Gastrocnemius medialis (tissue), 4 donors: ENCODE measurements at regions not wholly inside any gene's neighbourhood (a gene's known extent, or its start where the extent isn't known, plus 50 kb on each side); places are given as distances from the start of the nearest gene placed in this dataset.

Experiments
- ATAC-seq, 2 donors: fragments of 150-250 bp; one replicate each; pipeline ENCODE4 v1.9.1; 2016
- DNase-seq, 2 donors: peaks; one replicate each; pipeline ENCODE4 v3.0.0-alpha.2; 2019
- H3K27ac ChIP-seq, 4 donors: fragments of 200-600 bp; sonication (generic); 1 replicate in 1 of 4; 2 replicates in 3 of 4; pipeline ENCODE4 v1.5.1; 2016 to 2018; ENCODE audit warnings: mild to moderate bottlenecking in 2 of 4, moderate library complexity in 1 of 4
- H3K27me3 ChIP-seq, 3 donors: fragments of 200-600 bp; sonication (generic) in 2 of 3; 1 replicate in 1 of 3; 2 replicates in 2 of 3; pipeline versions ENCODE4 v1.5.1 to v1.6.0; 2016 to 2019; ENCODE audit warnings: mild to moderate bottlenecking in 1 of 3, moderate library complexity in 1 of 3
- H3K36me3 ChIP-seq, 2 donors: fragments of 200-600 bp; sonication (generic) in 1 of 2; one replicate each; pipeline ENCODE4 v1.5.1; 2017 to 2018
- H3K4me1 ChIP-seq, 2 donors: fragments of 200-600 bp; sonication (generic) in 1 of 2; one replicate each; pipeline ENCODE4 v1.5.1; 2016 to 2017; ENCODE audit warnings: mild to moderate bottlenecking in 2 of 2
- H3K4me3 ChIP-seq, 4 donors: fragments of 200-600 bp; sonication (generic) in 3 of 4; 1 replicate in 1 of 4; 2 replicates in 3 of 4; pipeline ENCODE4 v1.5.1; 2016 to 2019; ENCODE audit warnings: mild to moderate bottlenecking in 2 of 4
- H3K9me3 ChIP-seq, 3 donors: fragments of 200-600 bp; sonication (generic) in 2 of 3; 1 replicate in 1 of 3; 2 replicates in 2 of 3; pipeline ENCODE4 v1.5.1; 2016 to 2019
- CTCF ChIP-seq, 5 experiments: fragments of 450-650 bp in 3 of 5; fragments of 200-600 bp in 2 of 5; sonication (generic) in 2 of 5; IDR thresholded peaks in 4 of 5; conservative IDR thresholded peaks in 1 of 5; 1 replicate in 4 of 5; 2 replicates in 1 of 5; pipeline ENCODE4 v1.5.1; 2016 to 2019; ENCODE audit warnings: antibody characterized with exemption in 5 of 5, mild to moderate bottlenecking in 3 of 5, moderate library complexity in 3 of 5
- POLR2A ChIP-seq, 2 donors: fragments of 450-650 bp; IDR thresholded peaks; one replicate each; pipeline ENCODE4 v1.6.1; 2017; ENCODE audit warnings: antibody characterized with exemption in 2 of 2, mild to moderate bottlenecking in 2 of 2, moderate library complexity in 2 of 2
- in situ Hi-C, 4 donors: fragments of 200-750 bp; cut with MboI; loops; one replicate each; pipeline versions ENCODE4 v1.15.0 to v1.8.0; 2017; ENCODE audit warnings: low sequenced_read_pairs in 4 of 4
- intact Hi-C: fragments of 100-400 bp; cut with DNase I; formaldehyde crosslinking; loops from one replicate; pipeline ENCODE4 v1.15.1; 2023; ENCODE audit warnings: low total_unique reads

- in situ Hi-C loops: loop anchor here in 3 of 4 donors (25.0 kb wide), 2 partner anchors 227 to 1002 kb away; no protein-coding TSS in a partner anchor
- TF ChIP-seq POLR2A (IDR thresholded peaks at IDR 0.05) (no peak), CTCF (IDR thresholded peaks at IDR 0.05 in 4 of 5, conservative IDR thresholded peaks at IDR 0.05 in 1 of 5) (no peak)
- H3K36me3 ChIP-seq: no peaks in the 10 kb centered on the region
- H3K27ac ChIP-seq: no peak overlapping the region
- intact Hi-C loops: no loop called here
- no peak overlapping the region for H3K4me3 ChIP-seq
- DNase-seq (no peak), ATAC-seq (no peak)
- H3K4me1 ChIP-seq: peaks cover 22 to 26% of the 10 kb centered on the region in 2 donors
- H3K27me3 ChIP-seq: no peaks in the 10 kb centered on the region
- H3K9me3 ChIP-seq: no peaks in the 10 kb centered on the region
These were observed 177.5 kb upstream of the ZBED5 start for GRCh38 chr11:11035331-11035730.

DNA sequence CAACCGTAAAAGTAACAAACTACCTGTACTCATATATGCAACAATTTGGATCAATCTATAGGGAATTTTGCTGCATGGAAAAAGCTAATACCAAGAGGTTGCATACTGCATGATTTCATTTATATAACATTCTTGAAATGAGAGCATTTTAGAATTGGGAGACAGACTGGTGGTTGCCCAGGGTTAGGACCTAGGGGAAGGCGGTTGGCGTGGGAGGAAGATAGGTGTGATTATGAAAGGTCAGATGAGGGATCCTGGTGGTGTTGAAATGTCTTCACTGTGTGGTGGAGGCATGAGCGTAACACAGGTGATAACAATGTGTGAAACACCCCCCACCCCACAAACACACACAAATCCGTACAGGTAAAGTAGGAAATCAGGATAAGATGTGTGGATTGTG is 176.6 kb upstream of the ZBED5 start:
- H3K27me3 ChIP-seq: no peaks in the 10 kb centered on the region
- in situ Hi-C loops: loop anchor here in 3 of 4 donors (25.0 kb wide), 2 partner anchors 228 to 1003 kb away; no protein-coding TSS in a partner anchor
- no peak overlapping the region for H3K4me3 ChIP-seq
- TF ChIP-seq POLR2A (IDR thresholded peaks at IDR 0.05): no peak
- TF ChIP-seq CTCF (IDR thresholded peaks at IDR 0.05 in 4 of 5, conservative IDR thresholded peaks at IDR 0.05 in 1 of 5): no peak
- no peak for DNase-seq
- no peak for ATAC-seq
- H3K4me1 ChIP-seq: peaks cover 22 to 26% of the 10 kb centered on the region in 2 donors
- intact Hi-C loops: no loop called here
- H3K27ac ChIP-seq: no peak overlapping the region
- H3K9me3 ChIP-seq: no peaks in the 10 kb centered on the region
- no peaks in the 10 kb centered on the region for H3K36me3 ChIP-seq

DNA sequence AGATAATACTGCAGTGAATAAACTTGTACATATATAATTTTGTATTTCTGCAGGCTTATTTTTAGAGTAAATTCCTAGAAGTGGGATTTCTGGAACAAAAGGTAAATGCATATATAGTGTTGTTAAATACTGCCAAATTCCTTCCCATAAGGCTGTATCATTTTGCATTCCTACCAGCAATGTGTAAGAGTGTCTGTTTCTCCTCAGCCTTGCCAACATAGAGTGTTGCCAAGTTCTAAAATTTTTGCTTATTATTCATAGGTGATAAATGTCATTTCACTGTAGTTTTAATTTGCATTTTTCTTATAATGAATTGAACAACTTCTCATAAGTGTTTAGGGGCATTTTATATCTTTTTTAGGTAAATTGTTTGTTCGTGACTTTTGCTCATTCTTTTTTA is 174.2 kb upstream of the ZBED5 start:
- H3K36me3 ChIP-seq: no peaks in the 10 kb centered on the region
- no peak for ATAC-seq
- no peak overlapping the region for H3K27ac ChIP-seq
- intact Hi-C loops (no loop called here), in situ Hi-C loops (loop anchor here in 3 of 4 donors (25.0 kb wide), 2 partner anchors 230 to 1005 kb away; no protein-coding TSS in a partner anchor)
- DNase-seq: no peak
- TF ChIP-seq CTCF (IDR thresholded peaks at IDR 0.05 in 4 of 5, conservative IDR thresholded peaks at IDR 0.05 in 1 of 5): no peak
- TF ChIP-seq POLR2A (IDR thresholded peaks at IDR 0.05): no peak
- H3K4me3 ChIP-seq: no peak overlapping the region
- H3K9me3 ChIP-seq: no peaks in the 10 kb centered on the region
- H3K27me3 ChIP-seq: no peaks in the 10 kb centered on the region
- peaks cover 2 to 5% of the 10 kb centered on the region in 2 donors for H3K4me1 ChIP-seq

DNA sequence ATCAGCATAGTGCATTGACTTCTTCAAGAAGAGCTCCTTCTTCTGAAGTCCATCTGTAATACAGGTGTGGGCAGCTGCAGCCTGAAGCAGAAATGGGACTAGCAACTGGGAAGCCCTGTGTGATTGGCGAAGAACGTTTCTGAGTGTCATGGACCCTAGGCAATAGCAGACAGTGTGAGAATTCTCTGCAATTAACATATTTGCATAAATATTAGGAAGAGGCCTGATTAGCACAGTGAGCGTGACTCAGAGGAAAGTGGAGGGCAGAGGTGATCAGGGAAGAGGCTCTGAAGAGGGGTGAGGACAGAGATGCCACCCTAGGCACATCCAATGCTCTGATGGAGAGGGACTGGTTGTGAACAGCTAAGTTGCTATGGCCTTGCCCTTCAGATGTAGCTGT is 171.2 kb upstream of the ZBED5 start:
- no peaks in the 10 kb centered on the region for H3K4me1 ChIP-seq
- in situ Hi-C loops: loop anchor here (5.0 to 25.0 kb wide), 10 partner anchors 94 to 1008 kb away; no protein-coding TSS in a partner anchor
- H3K4me3 ChIP-seq: no peak overlapping the region
- intact Hi-C loops: loop anchor here (2.0 kb wide), 2 partner anchors 238 to 758 kb away; no protein-coding TSS in a partner anchor
- ATAC-seq (no peak), DNase-seq (no peak)
- TF ChIP-seq CTCF (IDR thresholded peaks at IDR 0.05 in 4 of 5, conservative IDR thresholded peaks at IDR 0.05 in 1 of 5): no peak
- no peak overlapping the region for H3K27ac ChIP-seq
- no peaks in the 10 kb centered on the region for H3K27me3 ChIP-seq
- no peaks in the 10 kb centered on the region for H3K9me3 ChIP-seq
- H3K36me3 ChIP-seq: no peaks in the 10 kb centered on the region
